ENCODE measurements at regions not wholly inside any gene's neighbourhood (a gene's known extent, or its start where the extent isn't known, plus 50 kb on each side); places are given as distances from the start of the nearest gene placed in this dataset.

DNA sequence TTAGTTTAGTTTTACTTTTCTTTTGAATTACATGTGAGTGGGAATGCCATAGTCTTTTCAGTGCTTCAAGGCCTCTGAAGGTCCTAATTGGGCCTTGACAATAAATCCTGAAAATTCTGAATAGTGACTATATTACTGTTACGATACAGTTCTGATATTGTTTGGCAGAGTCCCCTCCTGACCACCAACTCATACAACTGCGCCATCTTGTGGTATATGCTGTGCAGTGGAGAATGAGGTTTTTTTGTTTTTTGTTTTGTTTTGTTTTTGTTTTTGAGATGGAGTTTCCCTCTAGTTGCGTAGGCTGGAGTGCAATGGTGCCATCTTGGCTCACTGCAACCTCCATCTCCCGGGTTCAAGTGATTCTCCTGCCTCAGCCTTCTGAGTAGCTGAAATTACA, 56.6 kb upstream of the CHRDL1 start:
- no TSS peak for BruUV-seq (replicated peaks)
- in situ Hi-C loops (cut with HindIII; ENCODE audit: low pct_unique_long_range_greater_than_20kb, low sequenced_read_pairs): no loop called here

DNA sequence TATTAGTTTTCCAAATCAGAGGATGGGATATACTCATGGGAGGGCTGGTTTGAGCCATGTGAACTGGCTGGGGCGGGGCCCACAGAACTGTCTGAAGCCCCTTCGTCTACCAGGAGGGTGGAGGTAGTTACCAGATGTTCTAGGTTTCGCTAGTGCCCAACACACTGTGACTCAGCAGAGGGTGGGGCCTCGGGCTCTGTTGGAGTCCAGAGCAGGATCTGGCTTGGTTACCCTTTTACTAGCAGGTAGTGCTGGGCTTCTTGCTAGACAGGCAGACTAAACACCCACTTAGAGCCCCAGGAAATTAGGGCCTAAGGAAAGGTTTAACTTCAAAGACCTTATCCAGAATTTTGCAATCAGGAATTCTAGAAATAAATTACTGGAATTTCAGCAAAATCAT, 56.2 kb upstream of the CHRDL1 start:
- ATAC-seq: no peak
- no peak overlapping the region for H3K4me3 ChIP-seq (ENCODE audit: low read depth in 2 of 2, low read length in 2 of 2)
- no peak overlapping the region for H3K27ac ChIP-seq (ENCODE audit: low read length)
- no peak for DNase-seq (ENCODE audit: low read depth, low spot score)
- H3K9me3 ChIP-seq (ENCODE audit: control insufficient read depth, insufficient read depth, low read depth, low read length): no peaks in the 10 kb centered on the region
- ChIA-PET POLR2A (no interaction called here), CTCF (no interaction called here)
- no peaks in the 10 kb centered on the region for H3K27me3 ChIP-seq (ENCODE audit: control insufficient read depth, insufficient read depth, low read length)
- intact Hi-C loops (cut with micrococcal nuclease; ENCODE audit: unreplicated experiment) (loop anchor here (5.0 to 10.0 kb wide), 2 partner anchors 243 to 391 kb away; partner anchors contain the start of gene PAK3), in situ Hi-C loops (cut with HindIII; ENCODE audit: low pct_unique_long_range_greater_than_20kb, low sequenced_read_pairs) (no loop called here)
- no TSS peak for BruUV-seq (replicated peaks)
- H3K36me3 ChIP-seq (ENCODE audit: control insufficient read depth, insufficient read depth, low read length): no peaks in the 10 kb centered on the region
- H3K4me1 ChIP-seq (ENCODE audit: control insufficient read depth, insufficient read depth, low read length): no peaks in the 10 kb centered on the region
- TF ChIP-seq TCF7L2 (IDR thresholded peaks at IDR 0.05; ENCODE audit: low read depth, low read length): no peak
- TF ChIP-seq, protein P1, sequence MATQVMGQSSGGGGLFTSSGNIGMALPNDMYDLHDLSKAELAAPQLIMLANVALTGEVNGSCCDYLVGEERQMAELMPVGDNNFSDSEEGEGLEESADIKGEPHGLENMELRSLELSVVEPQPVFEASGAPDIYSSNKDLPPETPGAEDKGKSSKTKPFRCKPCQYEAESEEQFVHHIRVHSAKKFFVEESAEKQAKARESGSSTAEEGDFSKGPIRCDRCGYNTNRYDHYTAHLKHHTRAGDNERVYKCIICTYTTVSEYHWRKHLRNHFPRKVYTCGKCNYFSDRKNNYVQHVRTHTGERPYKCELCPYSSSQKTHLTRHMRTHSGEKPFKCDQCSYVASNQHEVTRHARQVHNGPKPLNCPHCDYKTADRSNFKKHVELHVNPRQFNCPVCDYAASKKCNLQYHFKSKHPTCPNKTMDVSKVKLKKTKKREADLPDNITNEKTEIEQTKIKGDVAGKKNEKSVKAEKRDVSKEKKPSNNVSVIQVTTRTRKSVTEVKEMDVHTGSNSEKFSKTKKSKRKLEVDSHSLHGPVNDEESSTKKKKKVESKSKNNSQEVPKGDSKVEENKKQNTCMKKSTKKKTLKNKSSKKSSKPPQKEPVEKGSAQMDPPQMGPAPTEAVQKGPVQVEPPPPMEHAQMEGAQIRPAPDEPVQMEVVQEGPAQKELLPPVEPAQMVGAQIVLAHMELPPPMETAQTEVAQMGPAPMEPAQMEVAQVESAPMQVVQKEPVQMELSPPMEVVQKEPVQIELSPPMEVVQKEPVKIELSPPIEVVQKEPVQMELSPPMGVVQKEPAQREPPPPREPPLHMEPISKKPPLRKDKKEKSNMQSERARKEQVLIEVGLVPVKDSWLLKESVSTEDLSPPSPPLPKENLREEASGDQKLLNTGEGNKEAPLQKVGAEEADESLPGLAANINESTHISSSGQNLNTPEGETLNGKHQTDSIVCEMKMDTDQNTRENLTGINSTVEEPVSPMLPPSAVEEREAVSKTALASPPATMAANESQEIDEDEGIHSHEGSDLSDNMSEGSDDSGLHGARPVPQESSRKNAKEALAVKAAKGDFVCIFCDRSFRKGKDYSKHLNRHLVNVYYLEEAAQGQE (IDR thresholded peaks at IDR 0.05; ENCODE audit: insufficient read depth in 1 of 2, low read depth in 2 of 2, low read length in 1 of 2): no peak
- TF ChIP-seq, protein P2, sequence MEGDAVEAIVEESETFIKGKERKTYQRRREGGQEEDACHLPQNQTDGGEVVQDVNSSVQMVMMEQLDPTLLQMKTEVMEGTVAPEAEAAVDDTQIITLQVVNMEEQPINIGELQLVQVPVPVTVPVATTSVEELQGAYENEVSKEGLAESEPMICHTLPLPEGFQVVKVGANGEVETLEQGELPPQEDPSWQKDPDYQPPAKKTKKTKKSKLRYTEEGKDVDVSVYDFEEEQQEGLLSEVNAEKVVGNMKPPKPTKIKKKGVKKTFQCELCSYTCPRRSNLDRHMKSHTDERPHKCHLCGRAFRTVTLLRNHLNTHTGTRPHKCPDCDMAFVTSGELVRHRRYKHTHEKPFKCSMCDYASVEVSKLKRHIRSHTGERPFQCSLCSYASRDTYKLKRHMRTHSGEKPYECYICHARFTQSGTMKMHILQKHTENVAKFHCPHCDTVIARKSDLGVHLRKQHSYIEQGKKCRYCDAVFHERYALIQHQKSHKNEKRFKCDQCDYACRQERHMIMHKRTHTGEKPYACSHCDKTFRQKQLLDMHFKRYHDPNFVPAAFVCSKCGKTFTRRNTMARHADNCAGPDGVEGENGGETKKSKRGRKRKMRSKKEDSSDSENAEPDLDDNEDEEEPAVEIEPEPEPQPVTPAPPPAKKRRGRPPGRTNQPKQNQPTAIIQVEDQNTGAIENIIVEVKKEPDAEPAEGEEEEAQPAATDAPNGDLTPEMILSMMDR (IDR thresholded peaks at IDR 0.05): no peak
- no peak for TF ChIP-seq POLR2AphosphoS5 (IDR thresholded peaks at IDR 0.05; ENCODE audit: low read depth, low read length)
- TF ChIP-seq SIN3A (IDR thresholded peaks at IDR 0.05; ENCODE audit: borderline replicate concordance, insufficient read depth, low read depth, low read length): no peak

More for the DNA sequence above, 56.6 kb upstream of the CHRDL1 start:
- DNase-seq (ENCODE audit: low read depth, low spot score) (no peak), ATAC-seq (0 out of 2 replicates have a peak, but pooled peaks have one; percentile 49)
- POLR2A ChIA-PET: no interaction called here
- TF ChIP-seq, protein P2 (IDR thresholded peaks at IDR 0.05): peak; percentile 52
- TF ChIP-seq, protein P1 (IDR thresholded peaks at IDR 0.05; ENCODE audit: insufficient read depth in 1 of 2, low read depth in 2 of 2, low read length in 1 of 2): no peak
- no peak for TF ChIP-seq SIN3A (IDR thresholded peaks at IDR 0.05; ENCODE audit: borderline replicate concordance, insufficient read depth, low read depth, low read length)
- Histone ChIP-seq H3K27ac (ENCODE audit: low read length) (no peak overlapping the region), H3K4me3 (ENCODE audit: low read depth in 2 of 2, low read length in 2 of 2) (no peak overlapping the region), H3K27me3 (ENCODE audit: control insufficient read depth, insufficient read depth, low read length) (no peaks in the 10 kb centered on the region), H3K36me3 (ENCODE audit: control insufficient read depth, insufficient read depth, low read length) (no peaks in the 10 kb centered on the region), H3K4me1 (ENCODE audit: control insufficient read depth, insufficient read depth, low read length) (no peaks in the 10 kb centered on the region), H3K9me3 (ENCODE audit: control insufficient read depth, insufficient read depth, low read depth, low read length) (no peaks in the 10 kb centered on the region)
- intact Hi-C loops (cut with micrococcal nuclease; ENCODE audit: unreplicated experiment): loop anchor here (5.0 to 10.0 kb wide), 2 partner anchors 243 to 390 kb away; partner anchors contain the start of gene PAK3
- CTCF ChIA-PET: no interaction called here

Measured in Panc1 (cell line).